Naive thymus-derived CD4-positive, alpha-beta T cell (primary cell): ENCODE measurements at regions not wholly inside any gene's neighbourhood (a gene's known extent, or its start where the extent isn't known, plus 50 kb on each side); places are given as distances from the start of the nearest gene placed in this dataset.

Experiments
- ATAC-seq: fragments of 150-1000 bp; cut with Tn5 transposase; 2 replicates; pipeline ENCODE4 v1.10.0; 2021; ENCODE audit warnings: mild to moderate bottlenecking, moderate library complexity
- CTCF ChIA-PET: fragments of 350-600 bp; sonication (Branson Sonifier 250); formaldehyde crosslinking; loops from one replicate; lab custom pipeline; 2021; ENCODE audit warnings: antibody characterized with exemption; lab: Charles Lee
- POLR2A ChIA-PET: fragments of 350-600 bp; sonication (Branson Sonifier 250); formaldehyde crosslinking; loops from one replicate; lab custom pipeline; 2021; ENCODE audit warnings: antibody characterized with exemption, inconsistent platforms; lab: Charles Lee
- DNase-seq, 9 donors: peaks; one replicate each; pipeline versions ENCODE4 v3.0.0 to v3.0.0-alpha.2; 2020 to 2022; ENCODE audit warnings: mixed read lengths in 1 of 9
- H3K27ac ChIP-seq: one replicate; pipeline ENCODE4 v1.7.0; 2013; ENCODE audit warnings: mild to moderate bottlenecking, low read depth, low read length, moderate library complexity
- H3K27me3 ChIP-seq, 2 donors: one replicate each; pipeline ENCODE4 v1.7.0; 2013; ENCODE audit warnings: low read length in 2 of 2, mild to moderate bottlenecking in 2 of 2, moderate library complexity in 2 of 2; ENCODE audit not compliant: control insufficient read depth in 2 of 2, insufficient read depth in 2 of 2
- H3K36me3 ChIP-seq, 3 experiments: 1 replicate in 2 of 3; 2 replicates in 1 of 3; pipeline ENCODE4 v1.7.0; 2013; ENCODE audit warnings: low read length in 3 of 3, mild to moderate bottlenecking in 3 of 3, moderate library complexity in 1 of 3; ENCODE audit not compliant: insufficient read depth in 3 of 3, control insufficient read depth in 2 of 3
- H3K4me1 ChIP-seq, 2 donors: one replicate each; pipeline ENCODE4 v1.7.0; 2013; ENCODE audit warnings: low read length in 2 of 2, mild to moderate bottlenecking in 2 of 2, moderate library complexity in 1 of 2; ENCODE audit not compliant: control insufficient read depth in 2 of 2, insufficient read depth in 2 of 2
- H3K4me3 ChIP-seq: 2 replicates; pipeline ENCODE4 v1.7.0; 2013; ENCODE audit warnings: mild to moderate bottlenecking, low read length
- H3K9me3 ChIP-seq, 3 experiments: 1 replicate in 2 of 3; 2 replicates in 1 of 3; pipeline ENCODE4 v1.7.0; 2013; ENCODE audit warnings: low read length in 3 of 3; ENCODE audit not compliant: control insufficient read depth in 2 of 3
- H3K27ac Mint-ChIP-seq, 9 donors: one replicate each; pipeline ENCODE4 v1.8.0; 2020 to 2022; ENCODE audit warnings: mixed read lengths in 9 of 9, mild to moderate bottlenecking in 8 of 9, moderate library complexity in 5 of 9, inconsistent platforms in 2 of 9
- H3K27me3 Mint-ChIP-seq, 5 donors: one replicate each; pipeline ENCODE4 v1.8.0; 2021 to 2022; ENCODE audit warnings: mixed read lengths in 5 of 5, mild to moderate bottlenecking in 1 of 5
- H3K36me3 Mint-ChIP-seq, 5 donors: one replicate each; pipeline ENCODE4 v1.8.0; 2020 to 2022; ENCODE audit warnings: mixed read lengths in 5 of 5, mild to moderate bottlenecking in 3 of 5, inconsistent platforms in 1 of 5
- H3K4me1 Mint-ChIP-seq, 7 donors: one replicate each; pipeline ENCODE4 v1.8.0; 2020 to 2022; ENCODE audit warnings: mixed read lengths in 7 of 7, mild to moderate bottlenecking in 3 of 7, inconsistent platforms in 1 of 7
- H3K4me3 Mint-ChIP-seq, 10 donors: one replicate each; pipeline ENCODE4 v1.8.0; 2020 to 2022; ENCODE audit warnings: mild to moderate bottlenecking in 10 of 10, mixed read lengths in 10 of 10, moderate library complexity in 6 of 10, inconsistent platforms in 2 of 10
- H3K9me3 Mint-ChIP-seq, 11 donors: one replicate each; pipeline ENCODE4 v1.8.0; 2020 to 2022; ENCODE audit warnings: mixed read lengths in 11 of 11, mild to moderate bottlenecking in 4 of 11, inconsistent platforms in 1 of 11, moderate library complexity in 1 of 11
- intact Hi-C, 2 donors: fragments of 100-400 bp; cut with micrococcal nuclease; formaldehyde crosslinking; loops; one replicate each; pipeline ENCODE4 v1.15.1; 2023

GRCh38 chr2:211241891-211242290, 685.5 kb downstream of the CPS1 start:
- no peaks in the 10 kb centered on the region for H3K27me3 ChIP-seq
- H3K4me1 ChIP-seq: no peaks in the 10 kb centered on the region
- H3K4me1 Mint-ChIP-seq: no peaks in the 10 kb centered on the region
- CTCF ChIA-PET: no interaction called here
- DNase-seq: no peak
- no peaks in the 10 kb centered on the region for H3K9me3 ChIP-seq
- no peak for ATAC-seq
- H3K9me3 Mint-ChIP-seq: peaks cover 0 to 7% (median 3%) of the 10 kb centered on the region in 11 donors
- H3K27ac ChIP-seq: no peak overlapping the region
- no peaks in the 10 kb centered on the region for H3K27me3 Mint-ChIP-seq
- H3K4me3 Mint-ChIP-seq: no peak overlapping the region
- intact Hi-C loops: no loop called here
- H3K36me3 ChIP-seq: no peaks in the 10 kb centered on the region
- POLR2A ChIA-PET: no interaction called here
- H3K27ac Mint-ChIP-seq: no peak overlapping the region
- H3K36me3 Mint-ChIP-seq: no peaks in the 10 kb centered on the region
- no peak overlapping the region for H3K4me3 ChIP-seq

GRCh38 chr2:211247751-211248150, 691.4 kb downstream of the CPS1 start:
- H3K4me1 ChIP-seq: no peaks in the 10 kb centered on the region
- Mint-ChIP-seq H3K4me3 (no peak overlapping the region), H3K36me3 (no peaks in the 10 kb centered on the region), H3K9me3 (peaks cover 0 to 13% (median 0%) of the 10 kb centered on the region in 11 donors), H3K4me1 (no peaks in the 10 kb centered on the region), H3K27ac (no peak overlapping the region), H3K27me3 (no peaks in the 10 kb centered on the region)
- intact Hi-C loops: no loop called here
- ATAC-seq: no peak
- no peak overlapping the region for H3K27ac ChIP-seq
- H3K9me3 ChIP-seq: no peaks in the 10 kb centered on the region
- H3K27me3 ChIP-seq: no peaks in the 10 kb centered on the region
- no peak overlapping the region for H3K4me3 ChIP-seq
- CTCF ChIA-PET: no interaction called here
- DNase-seq: no peak
- H3K36me3 ChIP-seq: no peaks in the 10 kb centered on the region
- POLR2A ChIA-PET: no interaction called here

GRCh38 chr2:211248841-211249240, 692.4 kb downstream of the CPS1 start:
- H3K4me3 Mint-ChIP-seq: no peak overlapping the region
- CTCF ChIA-PET: no interaction called here

GRCh38 chr2:211251016-211251415, 694.6 kb downstream of the CPS1 start:
- H3K4me1 ChIP-seq: no peaks in the 10 kb centered on the region
- H3K27me3 Mint-ChIP-seq: no peaks in the 10 kb centered on the region
- H3K36me3 Mint-ChIP-seq: no peaks in the 10 kb centered on the region
- no peak for ATAC-seq
- no peak overlapping the region for H3K4me3 ChIP-seq
- ChIA-PET POLR2A (no interaction called here), CTCF (no interaction called here)
- H3K4me3 Mint-ChIP-seq: no peak overlapping the region
- no peak overlapping the region for H3K27ac ChIP-seq
- H3K9me3 ChIP-seq: no peaks in the 10 kb centered on the region
- no peak overlapping the region for H3K27ac Mint-ChIP-seq
- H3K9me3 Mint-ChIP-seq: peaks cover 0 to 10% (median 3%) of the 10 kb centered on the region in 11 donors
- H3K4me1 Mint-ChIP-seq: no peaks in the 10 kb centered on the region
- intact Hi-C loops: no loop called here
- H3K27me3 ChIP-seq: no peaks in the 10 kb centered on the region
- DNase-seq: no peak
- H3K36me3 ChIP-seq: no peaks in the 10 kb centered on the region

More at GRCh38 chr2:211248841-211249240, 692.4 kb downstream of the CPS1 start:
- no peaks in the 10 kb centered on the region for H3K36me3 Mint-ChIP-seq
- no peak overlapping the region for H3K27ac Mint-ChIP-seq
- ATAC-seq (no peak), DNase-seq (no peak)
- no peaks in the 10 kb centered on the region for H3K4me1 Mint-ChIP-seq
- POLR2A ChIA-PET: no interaction called here
- Histone ChIP-seq H3K4me1 (no peaks in the 10 kb centered on the region), H3K9me3 (no peaks in the 10 kb centered on the region), H3K4me3 (no peak overlapping the region), H3K36me3 (no peaks in the 10 kb centered on the region), H3K27me3 (no peaks in the 10 kb centered on the region), H3K27ac (no peak overlapping the region)
- H3K9me3 Mint-ChIP-seq: peaks cover 0 to 13% (median 0%) of the 10 kb centered on the region in 11 donors
- intact Hi-C loops: no loop called here
- H3K27me3 Mint-ChIP-seq: no peaks in the 10 kb centered on the region

- Histone ChIP-seq H3K4me3 (no peak overlapping the region), H3K9me3 (no peaks in the 10 kb centered on the region), H3K27me3 (no peaks in the 10 kb centered on the region), H3K27ac (no peak overlapping the region), H3K4me1 (no peaks in the 10 kb centered on the region), H3K36me3 (no peaks in the 10 kb centered on the region)
- H3K27me3 Mint-ChIP-seq: no peaks in the 10 kb centered on the region
- peaks cover 0 to 7% (median 0%) of the 10 kb centered on the region in 5 donors for H3K36me3 Mint-ChIP-seq
- H3K4me1 Mint-ChIP-seq: no peaks in the 10 kb centered on the region
- H3K4me3 Mint-ChIP-seq: no peak overlapping the region
- intact Hi-C loops: no loop called here
- ATAC-seq (no peak), DNase-seq (no peak)
- H3K9me3 Mint-ChIP-seq: peaks cover 0 to 18% (median 4%) of the 10 kb centered on the region in 11 donors
- no peak overlapping the region for H3K27ac Mint-ChIP-seq
- POLR2A ChIA-PET: no interaction called here
- CTCF ChIA-PET: no interaction called here
These were observed 702.4 kb downstream of the CPS1 start for GRCh38 chr2:211258646-211259335.

- H3K27ac ChIP-seq: no peak overlapping the region
- no peaks in the 10 kb centered on the region for H3K4me1 ChIP-seq
- Mint-ChIP-seq H3K9me3 (peaks cover 0 to 18% (median 4%) of the 10 kb centered on the region in 11 donors), H3K27ac (no peak overlapping the region), H3K36me3 (peaks cover 0 to 7% (median 0%) of the 10 kb centered on the region in 5 donors), H3K4me3 (no peak overlapping the region), H3K27me3 (no peaks in the 10 kb centered on the region), H3K4me1 (no peaks in the 10 kb centered on the region)
- no peaks in the 10 kb centered on the region for H3K36me3 ChIP-seq
- DNase-seq (no peak), ATAC-seq (no peak)
- no peaks in the 10 kb centered on the region for H3K27me3 ChIP-seq
- H3K4me3 ChIP-seq: no peak overlapping the region
- ChIA-PET CTCF (no interaction called here), POLR2A (no interaction called here)
- no peaks in the 10 kb centered on the region for H3K9me3 ChIP-seq
- intact Hi-C loops: no loop called here
These were observed 703.6 kb downstream of the CPS1 start for GRCh38 chr2:211259831-211260476.

- H3K27me3 Mint-ChIP-seq: no peaks in the 10 kb centered on the region
- DNase-seq (no peak), ATAC-seq (no peak)
- H3K4me1 Mint-ChIP-seq: no peaks in the 10 kb centered on the region
- no peaks in the 10 kb centered on the region for H3K36me3 ChIP-seq
- no peak overlapping the region for H3K4me3 Mint-ChIP-seq
- H3K27ac ChIP-seq: no peak overlapping the region
- H3K4me3 ChIP-seq: no peak overlapping the region
- H3K36me3 Mint-ChIP-seq: no peaks in the 10 kb centered on the region
- H3K27ac Mint-ChIP-seq: no peak overlapping the region
- POLR2A ChIA-PET: no interaction called here
- intact Hi-C loops: no loop called here
- CTCF ChIA-PET: no interaction called here
- peaks cover 0 to 18% (median 4%) of the 10 kb centered on the region in 11 donors for H3K9me3 Mint-ChIP-seq
- H3K27me3 ChIP-seq: no peaks in the 10 kb centered on the region
- H3K4me1 ChIP-seq: no peaks in the 10 kb centered on the region
- H3K9me3 ChIP-seq: no peaks in the 10 kb centered on the region
These were observed 713.9 kb downstream of the CPS1 start for GRCh38 chr2:211270257-211270656.
